HTR-8/SVneo (cell line): ENCODE measurements at regions not wholly inside any gene's neighbourhood (a gene's known extent, or its start where the extent isn't known, plus 50 kb on each side); places are given as distances from the start of the nearest gene placed in this dataset.

ENCODE experiments used
- DNase-seq: peaks from one replicate; pipeline ENCODE4 v3.0.0; 2011; ENCODE audit warnings: low spot score, mixed read lengths; ENCODE audit not compliant: insufficient read length
- FAIRE-seq: peaks from 2 replicates; lab custom pipeline; 2011; peaks lifted over from hg19 to GRCh38; lab: Jason Lieb, UNC

DNA sequence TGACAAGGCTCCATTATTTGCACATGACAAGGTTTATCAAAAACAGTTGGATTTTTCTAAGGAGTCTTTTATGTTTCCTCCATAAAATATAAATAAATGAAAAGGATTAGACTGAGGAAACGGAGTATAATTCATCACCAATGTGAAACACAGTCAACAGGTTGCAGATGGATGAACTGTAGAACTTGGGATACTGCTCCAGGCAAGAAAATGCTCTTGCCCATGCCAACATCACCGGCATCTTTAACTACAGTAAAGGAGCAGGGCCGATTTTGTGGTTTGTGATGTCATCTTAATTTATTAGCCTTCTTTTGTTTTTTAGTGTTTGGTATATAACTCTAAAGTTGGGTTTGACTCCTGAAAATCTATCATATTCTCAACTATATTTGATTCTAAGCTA, 577.3 kb downstream of the EPHA4 start:
- peak; percentile 40 for DNase-seq
- no peak for FAIRE-seq

- no peak for DNase-seq
- no peak for FAIRE-seq
Observed at GRCh38 chr2:220995581-220995980, 576.5 kb downstream of the EPHA4 start.

DNA sequence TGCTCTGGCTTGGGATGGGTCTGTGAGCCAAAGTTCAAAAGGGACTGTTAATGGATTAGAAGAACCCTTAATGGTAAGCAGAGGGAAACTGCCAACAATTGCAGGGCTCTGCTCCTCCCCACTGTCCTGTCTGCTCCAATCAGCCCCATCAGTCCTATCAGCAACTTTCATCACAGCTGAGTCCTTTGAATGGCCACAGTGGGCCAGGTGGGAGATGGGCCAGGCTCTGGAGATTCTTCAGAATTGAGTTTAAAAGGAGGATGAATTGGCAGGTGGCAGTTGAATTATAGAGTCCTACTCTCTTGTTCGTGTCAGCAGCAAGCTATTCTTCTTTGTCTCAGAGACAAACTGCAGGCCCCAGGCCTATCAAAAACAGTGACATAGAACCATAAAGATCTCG, 573.9 kb downstream of the EPHA4 start:
- FAIRE-seq (no peak), DNase-seq (no peak)

GRCh38 chr2:220999356-220999755, 572.7 kb downstream of the EPHA4 start:
- no peak for FAIRE-seq

DNA sequence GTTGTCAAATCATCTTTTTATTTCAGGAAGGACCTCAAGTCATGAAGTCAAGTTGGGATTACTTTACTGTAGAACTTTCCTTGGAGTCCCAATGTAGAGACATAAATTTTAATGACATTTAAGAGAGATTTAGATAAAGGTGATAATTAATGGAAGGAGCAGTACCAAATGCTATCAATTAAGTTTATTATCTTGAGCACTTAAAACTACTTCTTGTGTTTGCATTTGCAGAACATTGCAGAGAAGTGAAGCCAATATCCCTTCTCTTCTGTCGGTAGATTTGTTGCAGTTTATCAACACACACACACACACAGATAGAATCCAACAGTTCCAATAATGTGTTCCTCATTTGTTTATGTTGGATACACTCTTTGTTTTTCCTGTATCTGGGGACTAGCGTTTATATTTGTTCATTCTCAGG, 570.7 kb downstream of the EPHA4 start:
- no peak for FAIRE-seq
- DNase-seq, result no peak

More at GRCh38 chr2:220999356-220999755, 572.7 kb downstream of the EPHA4 start:
- DNase-seq, result no peak

- no peak for DNase-seq
- FAIRE-seq, result no peak
Observed at GRCh38 chr2:221002101-221002685, 569.9 kb downstream of the EPHA4 start.

- no peak for FAIRE-seq
- DNase-seq, result no peak
Observed at GRCh38 chr2:221005338-221005737, 566.8 kb downstream of the EPHA4 start.

GRCh38 chr2:221006084-221006483, 566.0 kb downstream of the EPHA4 start:
- no peak for FAIRE-seq
- DNase-seq, result no peak

GRCh38 chr2:221016551-221016950, 555.6 kb downstream of the EPHA4 start:
- DNase-seq (no peak), FAIRE-seq (no peak)

DNA sequence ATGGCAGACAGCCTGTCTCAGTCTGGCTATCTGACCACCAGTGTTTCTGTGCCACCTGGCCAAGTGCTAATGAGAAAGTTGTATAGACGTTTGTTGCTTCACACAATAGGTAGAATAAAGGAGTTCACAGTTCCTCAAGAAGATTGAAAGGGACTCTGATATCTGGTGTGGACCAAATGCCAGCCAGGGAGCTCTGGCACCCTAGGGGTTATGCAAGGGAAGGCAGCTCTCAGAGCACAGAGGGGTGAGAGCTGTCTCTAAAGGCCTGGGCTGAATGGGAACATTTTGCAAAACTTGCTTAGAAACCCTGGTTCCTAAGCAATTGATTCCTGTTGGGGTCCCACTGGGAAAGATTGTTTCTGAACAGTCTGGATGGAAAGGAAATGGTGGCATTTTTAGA, 553.8 kb downstream of the EPHA4 start:
- FAIRE-seq (no peak), DNase-seq (no peak)

DNA sequence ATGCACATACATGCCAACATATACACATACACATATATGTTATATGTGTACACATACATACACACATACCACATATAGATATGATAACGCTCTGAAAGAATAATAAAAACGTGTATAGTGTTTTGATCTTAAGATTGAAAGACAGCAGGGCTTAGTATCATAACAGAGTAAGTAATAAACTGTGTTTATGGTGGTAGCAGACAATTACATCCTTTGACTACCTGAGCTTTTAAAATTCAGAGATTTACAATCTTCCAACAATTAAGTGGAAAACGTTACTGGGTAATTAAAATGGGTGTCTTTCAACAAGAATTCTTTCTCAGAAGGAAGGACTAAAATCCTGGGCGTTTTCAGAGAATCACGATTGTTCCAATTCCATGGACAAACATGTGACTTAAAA, 552.4 kb downstream of the EPHA4 start:
- FAIRE-seq, result no peak
- no peak for DNase-seq

DNA sequence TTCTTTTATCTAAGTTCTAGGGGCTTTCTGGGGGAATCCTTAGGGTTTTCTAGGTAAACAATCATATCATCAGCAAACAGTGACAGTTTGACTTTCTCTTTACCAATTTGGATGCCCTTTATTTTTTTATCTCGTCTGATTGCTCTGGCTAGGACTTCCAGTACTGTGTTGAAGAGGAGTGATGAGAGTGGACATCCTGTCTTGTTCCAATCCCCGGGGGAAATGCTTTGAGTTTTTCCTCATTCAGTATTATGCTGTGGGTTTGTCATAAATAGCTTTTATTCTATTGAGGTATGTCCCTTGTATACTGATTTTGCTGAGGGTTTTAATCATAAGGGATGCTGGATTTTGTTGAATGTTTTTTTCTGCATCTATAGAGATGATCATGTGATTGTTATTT, 549.5 kb downstream of the EPHA4 start:
- DNase-seq, result no peak
- FAIRE-seq, result no peak

DNA sequence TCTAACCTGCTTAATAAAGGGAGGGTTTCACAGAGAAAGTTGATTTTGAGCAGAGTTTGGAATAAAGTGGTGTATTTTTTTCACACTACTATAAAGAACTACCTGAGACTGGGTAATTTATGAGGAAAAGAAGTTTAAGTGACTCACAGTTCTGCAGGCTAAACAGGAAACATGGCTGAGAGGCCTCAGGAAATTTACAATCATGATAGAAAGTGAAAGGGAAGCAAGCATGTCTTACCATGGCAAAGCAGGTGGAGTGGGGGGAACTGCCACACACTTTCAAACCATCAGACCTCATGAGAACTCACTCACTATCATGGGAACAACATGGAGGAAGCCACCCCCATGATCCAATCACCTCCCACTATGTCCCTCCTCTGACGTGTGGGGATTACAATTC, 546.7 kb downstream of the EPHA4 start:
- DNase-seq (no peak), FAIRE-seq (no peak)

DNA sequence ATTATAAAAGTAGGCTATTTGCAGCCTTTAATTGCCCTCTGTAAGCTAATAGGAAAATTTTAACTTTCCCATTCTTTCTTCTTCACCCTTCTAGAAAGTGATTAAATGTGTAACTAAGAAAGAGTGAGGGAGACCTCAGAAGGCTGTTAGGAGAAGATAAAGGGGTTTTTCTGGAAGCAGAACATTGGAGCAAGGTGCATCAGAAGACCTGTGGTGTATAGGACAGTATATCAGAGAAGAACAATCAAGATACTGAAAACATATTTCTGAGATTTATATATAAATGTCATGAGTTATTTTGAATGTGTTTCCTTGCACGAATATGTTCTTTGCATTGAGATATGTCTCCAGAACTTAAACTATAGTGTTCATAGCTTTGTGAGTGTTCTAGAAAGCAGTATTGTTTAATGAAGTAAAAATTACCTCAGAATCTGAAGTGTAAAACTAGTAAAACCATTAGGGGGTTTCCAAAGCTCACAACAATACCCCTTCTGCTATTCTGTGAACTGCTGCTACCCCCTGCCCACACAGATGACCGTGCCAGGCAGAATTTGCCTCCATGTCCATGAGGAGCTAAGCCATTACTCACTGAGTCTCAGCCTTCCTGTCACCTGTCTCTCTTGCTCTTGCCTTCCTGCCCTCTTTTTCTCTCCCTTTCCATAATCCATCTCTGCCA, 537.9 kb downstream of the EPHA4 start:
- FAIRE-seq (no peak), DNase-seq (no peak)

- FAIRE-seq (no peak), DNase-seq (no peak)
Observed at GRCh38 chr2:221034973-221035372, 537.1 kb downstream of the EPHA4 start.

GRCh38 chr2:221042926-221043325, 529.2 kb downstream of the EPHA4 start:
- FAIRE-seq (no peak), DNase-seq (no peak)

- DNase-seq, result no peak
- no peak for FAIRE-seq
Observed at GRCh38 chr2:221044781-221045180, 527.3 kb downstream of the EPHA4 start.

DNA sequence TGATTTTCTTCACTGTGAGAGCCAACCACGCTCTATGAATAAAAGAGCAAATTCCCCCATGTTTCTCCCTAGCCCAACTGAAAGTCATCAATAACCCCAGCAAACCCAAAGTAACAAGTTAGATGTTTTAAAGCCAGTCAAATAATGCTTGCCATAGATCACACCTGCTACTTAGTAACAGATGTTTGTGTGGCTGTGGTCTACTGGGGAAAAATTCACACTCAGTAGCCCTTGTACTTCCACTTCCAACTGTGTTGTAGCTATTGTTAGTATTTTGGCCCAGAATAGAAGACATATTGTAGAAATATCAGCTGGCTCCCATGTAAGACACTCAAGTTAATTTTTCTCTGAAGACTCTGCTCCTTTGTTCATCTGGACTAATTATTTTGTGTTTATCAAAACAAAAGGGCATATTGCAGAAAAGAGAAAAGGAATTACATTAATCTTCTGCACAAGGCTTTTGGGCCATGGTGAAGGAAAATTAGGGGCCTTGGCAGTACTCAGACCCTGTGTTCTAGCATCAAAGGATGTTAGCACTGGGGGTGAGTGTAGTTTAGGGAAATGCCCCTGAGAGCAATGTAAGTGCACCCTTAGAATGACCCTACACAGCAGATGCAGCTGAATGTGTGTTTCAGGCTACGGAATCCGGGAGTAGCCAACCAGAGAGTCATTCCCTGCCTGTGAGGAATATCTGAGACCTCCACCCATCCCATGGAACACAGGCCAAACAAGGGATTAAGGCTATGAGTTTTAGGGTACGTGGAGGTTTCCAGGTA, 521.9 kb downstream of the EPHA4 start:
- DNase-seq (no peak), FAIRE-seq (no peak)

DNA sequence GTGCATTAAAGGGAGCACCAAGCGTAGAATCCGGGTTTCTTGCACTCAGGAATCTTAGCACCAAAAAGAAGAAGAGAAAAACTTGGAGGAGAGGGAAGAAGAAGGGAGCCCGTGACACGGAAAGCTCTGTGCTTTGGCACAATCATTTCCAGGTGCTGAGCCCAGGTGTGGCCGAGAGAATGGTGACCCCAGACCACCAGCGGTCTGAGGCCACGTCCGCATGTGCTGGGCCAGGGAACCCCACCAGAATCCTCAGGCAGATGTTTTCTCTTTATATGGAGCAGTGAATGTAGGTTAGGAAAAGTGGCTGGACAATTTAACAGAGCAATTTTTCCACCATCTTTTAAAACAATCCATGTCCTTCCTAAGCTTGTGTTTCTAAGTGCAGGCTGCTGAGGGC, 520.9 kb downstream of the EPHA4 start:
- DNase-seq, result no peak
- FAIRE-seq, result no peak

DNA sequence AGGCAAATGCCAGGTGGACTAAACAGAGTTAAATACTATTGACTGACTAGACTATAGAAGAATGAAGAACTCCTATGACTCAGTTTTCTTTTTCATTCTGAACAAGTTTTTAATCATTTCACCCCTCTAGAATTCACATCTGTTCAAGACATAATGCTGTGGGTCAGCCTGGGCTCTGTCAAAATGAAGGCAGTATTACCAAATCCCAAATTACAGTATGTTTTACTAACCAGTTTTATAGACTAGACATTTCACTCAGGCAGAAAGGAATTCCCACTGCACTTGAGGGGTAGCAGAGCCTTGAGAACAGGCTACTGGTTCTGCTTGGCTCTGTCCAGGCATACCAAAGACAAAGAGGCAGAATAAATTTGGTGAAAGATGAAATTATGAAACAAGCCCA, 511.7 kb downstream of the EPHA4 start:
- FAIRE-seq, result no peak
- no peak for DNase-seq

- no peak for DNase-seq
- FAIRE-seq, result no peak
Observed at GRCh38 chr2:221063568-221063967, 508.5 kb downstream of the EPHA4 start.
